ENCODE measurements at regions not wholly inside any gene's neighbourhood (a gene's known extent, or its start where the extent isn't known, plus 50 kb on each side); places are given as distances from the start of the nearest gene placed in this dataset.

DNA sequence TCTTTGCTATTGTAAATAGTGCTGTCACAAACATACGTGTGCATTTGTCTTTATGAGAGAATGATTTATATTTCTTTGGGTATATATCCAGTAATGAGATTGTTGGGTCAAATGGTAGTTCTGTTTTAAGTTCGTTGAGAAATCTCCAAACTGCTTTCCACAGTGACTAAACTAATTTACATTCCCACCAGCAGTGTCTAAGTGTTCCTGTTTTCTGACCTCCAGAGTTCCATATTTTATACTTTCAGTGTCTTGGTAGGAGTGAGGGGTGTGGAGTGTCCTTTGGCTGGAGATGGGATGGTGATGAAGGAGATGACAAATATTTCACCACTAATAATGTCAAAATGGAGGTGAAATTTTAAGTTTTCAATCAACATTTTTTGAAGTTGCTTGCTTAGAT is 86.4 kb downstream of the DACT1 start:
- ATAC-seq, result no peak
- TF ChIP-seq, protein P1, sequence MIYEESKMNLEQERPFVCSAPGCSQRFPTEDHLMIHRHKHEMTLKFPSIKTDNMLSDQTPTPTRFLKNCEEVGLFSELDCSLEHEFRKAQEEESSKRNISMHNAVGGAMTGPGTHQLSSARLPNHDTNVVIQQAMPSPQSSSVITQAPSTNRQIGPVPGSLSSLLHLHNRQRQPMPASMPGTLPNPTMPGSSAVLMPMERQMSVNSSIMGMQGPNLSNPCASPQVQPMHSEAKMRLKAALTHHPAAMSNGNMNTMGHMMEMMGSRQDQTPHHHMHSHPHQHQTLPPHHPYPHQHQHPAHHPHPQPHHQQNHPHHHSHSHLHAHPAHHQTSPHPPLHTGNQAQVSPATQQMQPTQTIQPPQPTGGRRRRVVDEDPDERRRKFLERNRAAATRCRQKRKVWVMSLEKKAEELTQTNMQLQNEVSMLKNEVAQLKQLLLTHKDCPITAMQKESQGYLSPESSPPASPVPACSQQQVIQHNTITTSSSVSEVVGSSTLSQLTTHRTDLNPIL (CRISPR knock-in tag; IDR thresholded peaks at IDR 0.05; ENCODE audit: low read depth), result no peak
- no peak for TF ChIP-seq ZC3H10 (CRISPR knock-in tag; IDR thresholded peaks at IDR 0.05)
- no peak for TF ChIP-seq ESRRG (CRISPR knock-in tag; IDR thresholded peaks at IDR 0.05)
- TF ChIP-seq ZFP30 (CRISPR knock-in tag; IDR thresholded peaks at IDR 0.05), result no peak

DNA sequence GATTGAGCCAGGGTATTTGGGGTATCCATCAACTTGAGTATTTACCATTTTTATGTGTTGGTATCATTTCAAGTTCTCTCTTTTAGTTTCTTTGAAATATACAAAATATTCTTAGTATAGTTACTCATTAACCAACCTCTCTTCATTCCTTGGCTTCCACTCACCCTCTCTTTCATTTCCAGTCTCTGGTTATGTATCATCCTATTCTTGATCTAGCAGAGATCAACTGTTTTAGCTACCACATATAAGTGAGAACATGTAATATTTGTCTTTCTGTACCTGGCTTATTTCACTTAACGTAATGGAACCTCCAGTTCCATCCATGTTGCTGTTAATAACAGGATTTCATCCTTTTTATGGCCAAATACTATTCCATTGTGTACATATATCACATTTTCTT is 86.9 kb downstream of the DACT1 start:
- no peak for ATAC-seq
- TF ChIP-seq OSR1 (CRISPR knock-in tag; IDR thresholded peaks at IDR 0.05) (no peak), ZFP30 (CRISPR knock-in tag; IDR thresholded peaks at IDR 0.05) (no peak), TCF4 (CRISPR knock-in tag; IDR thresholded peaks at IDR 0.05; ENCODE audit: borderline replicate concordance) (no peak), ZNF565 (CRISPR knock-in tag; conservative IDR thresholded peaks at IDR 0.05; ENCODE audit: low read depth) (no peak), ZFP3 (CRISPR knock-in tag; IDR thresholded peaks at IDR 0.05) (no peak), ISL1 (CRISPR knock-in tag; IDR thresholded peaks at IDR 0.05) (no peak), ZNF8 (CRISPR knock-in tag; IDR thresholded peaks at IDR 0.05) (no peak), ESRRG (CRISPR knock-in tag; IDR thresholded peaks at IDR 0.05) (no peak), ZC3H10 (CRISPR knock-in tag; IDR thresholded peaks at IDR 0.05) (no peak), RARB (CRISPR knock-in tag; IDR thresholded peaks at IDR 0.05) (no peak), PPARA (CRISPR knock-in tag; IDR thresholded peaks at IDR 0.05; ENCODE audit: borderline replicate concordance) (no peak)
- TF ChIP-seq, protein P2, sequence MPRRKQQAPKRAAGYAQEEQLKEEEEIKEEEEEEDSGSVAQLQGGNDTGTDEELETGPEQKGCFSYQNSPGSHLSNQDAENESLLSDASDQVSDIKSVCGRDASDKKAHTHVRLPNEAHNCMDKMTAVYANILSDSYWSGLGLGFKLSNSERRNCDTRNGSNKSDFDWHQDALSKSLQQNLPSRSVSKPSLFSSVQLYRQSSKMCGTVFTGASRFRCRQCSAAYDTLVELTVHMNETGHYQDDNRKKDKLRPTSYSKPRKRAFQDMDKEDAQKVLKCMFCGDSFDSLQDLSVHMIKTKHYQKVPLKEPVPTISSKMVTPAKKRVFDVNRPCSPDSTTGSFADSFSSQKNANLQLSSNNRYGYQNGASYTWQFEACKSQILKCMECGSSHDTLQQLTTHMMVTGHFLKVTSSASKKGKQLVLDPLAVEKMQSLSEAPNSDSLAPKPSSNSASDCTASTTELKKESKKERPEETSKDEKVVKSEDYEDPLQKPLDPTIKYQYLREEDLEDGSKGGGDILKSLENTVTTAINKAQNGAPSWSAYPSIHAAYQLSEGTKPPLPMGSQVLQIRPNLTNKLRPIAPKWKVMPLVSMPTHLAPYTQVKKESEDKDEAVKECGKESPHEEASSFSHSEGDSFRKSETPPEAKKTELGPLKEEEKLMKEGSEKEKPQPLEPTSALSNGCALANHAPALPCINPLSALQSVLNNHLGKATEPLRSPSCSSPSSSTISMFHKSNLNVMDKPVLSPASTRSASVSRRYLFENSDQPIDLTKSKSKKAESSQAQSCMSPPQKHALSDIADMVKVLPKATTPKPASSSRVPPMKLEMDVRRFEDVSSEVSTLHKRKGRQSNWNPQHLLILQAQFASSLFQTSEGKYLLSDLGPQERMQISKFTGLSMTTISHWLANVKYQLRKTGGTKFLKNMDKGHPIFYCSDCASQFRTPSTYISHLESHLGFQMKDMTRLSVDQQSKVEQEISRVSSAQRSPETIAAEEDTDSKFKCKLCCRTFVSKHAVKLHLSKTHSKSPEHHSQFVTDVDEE (CRISPR knock-in tag; IDR thresholded peaks at IDR 0.05), result no peak

DNA sequence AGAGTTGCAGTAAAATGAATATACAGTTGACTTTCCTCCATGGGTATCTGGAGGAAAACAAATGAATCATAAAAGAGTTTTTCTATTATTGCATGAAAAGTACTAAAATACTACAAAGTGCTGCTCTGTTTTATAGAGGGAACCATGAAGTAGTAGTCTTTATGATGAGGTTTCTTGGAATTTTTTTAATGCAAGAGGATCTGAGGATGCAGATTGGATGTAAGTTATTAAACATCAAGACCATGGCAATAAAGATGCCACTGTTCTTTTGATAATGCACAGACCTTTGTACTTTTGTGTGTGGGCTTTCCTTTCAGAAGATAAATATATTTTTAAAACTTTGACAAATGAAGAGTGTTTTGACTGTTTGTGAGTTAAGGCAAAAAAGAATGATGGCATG is 87.5 kb downstream of the DACT1 start:
- TF ChIP-seq SNAI2 (CRISPR knock-in tag; IDR thresholded peaks at IDR 0.05), result no peak
- no peak for TF ChIP-seq BACH2 (CRISPR knock-in tag; IDR thresholded peaks at IDR 0.05; ENCODE audit: borderline replicate concordance)
- TF ChIP-seq ZFP30 (CRISPR knock-in tag; IDR thresholded peaks at IDR 0.05), result no peak
- no peak for TF ChIP-seq ZNF70 (CRISPR knock-in tag; IDR thresholded peaks at IDR 0.05)
- TF ChIP-seq TCF4 (CRISPR knock-in tag; IDR thresholded peaks at IDR 0.05; ENCODE audit: borderline replicate concordance), result no peak
- TF ChIP-seq RARB (CRISPR knock-in tag; IDR thresholded peaks at IDR 0.05), result no peak
- ATAC-seq, result no peak

DNA sequence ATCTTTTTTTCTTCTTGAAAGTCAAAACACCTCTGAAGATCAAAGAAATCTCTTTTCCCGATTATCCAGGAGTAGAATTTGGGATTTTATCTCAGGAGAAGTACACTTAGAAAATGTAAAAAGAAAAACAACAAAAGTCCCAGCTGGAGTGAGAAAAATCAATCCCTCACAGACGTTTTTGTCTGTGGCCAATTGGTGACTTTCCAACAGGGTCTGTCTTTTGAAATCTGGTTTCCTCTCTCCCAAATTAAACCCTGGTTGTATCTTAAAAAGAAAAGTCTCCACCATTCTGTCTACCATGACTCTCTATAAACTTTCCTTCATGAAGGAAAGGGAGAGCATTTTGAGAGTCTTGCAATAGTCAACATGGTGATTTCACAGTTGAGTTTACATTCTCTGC is 88.1 kb downstream of the DACT1 start:
- TF ChIP-seq PPARA (CRISPR knock-in tag; IDR thresholded peaks at IDR 0.05; ENCODE audit: borderline replicate concordance) (no peak), ZNF565 (CRISPR knock-in tag; conservative IDR thresholded peaks at IDR 0.05; ENCODE audit: low read depth) (no peak), TCF4 (CRISPR knock-in tag; IDR thresholded peaks at IDR 0.05; ENCODE audit: borderline replicate concordance) (no peak), ARNTL (CRISPR knock-in tag; IDR thresholded peaks at IDR 0.05; ENCODE audit: borderline replicate concordance, low read depth) (no peak), ZFP3 (CRISPR knock-in tag; IDR thresholded peaks at IDR 0.05) (no peak), OSR1 (CRISPR knock-in tag; IDR thresholded peaks at IDR 0.05) (no peak), ESRRG (CRISPR knock-in tag; IDR thresholded peaks at IDR 0.05) (no peak), ZFP30 (CRISPR knock-in tag; IDR thresholded peaks at IDR 0.05) (no peak)
- TF ChIP-seq, protein P3, sequence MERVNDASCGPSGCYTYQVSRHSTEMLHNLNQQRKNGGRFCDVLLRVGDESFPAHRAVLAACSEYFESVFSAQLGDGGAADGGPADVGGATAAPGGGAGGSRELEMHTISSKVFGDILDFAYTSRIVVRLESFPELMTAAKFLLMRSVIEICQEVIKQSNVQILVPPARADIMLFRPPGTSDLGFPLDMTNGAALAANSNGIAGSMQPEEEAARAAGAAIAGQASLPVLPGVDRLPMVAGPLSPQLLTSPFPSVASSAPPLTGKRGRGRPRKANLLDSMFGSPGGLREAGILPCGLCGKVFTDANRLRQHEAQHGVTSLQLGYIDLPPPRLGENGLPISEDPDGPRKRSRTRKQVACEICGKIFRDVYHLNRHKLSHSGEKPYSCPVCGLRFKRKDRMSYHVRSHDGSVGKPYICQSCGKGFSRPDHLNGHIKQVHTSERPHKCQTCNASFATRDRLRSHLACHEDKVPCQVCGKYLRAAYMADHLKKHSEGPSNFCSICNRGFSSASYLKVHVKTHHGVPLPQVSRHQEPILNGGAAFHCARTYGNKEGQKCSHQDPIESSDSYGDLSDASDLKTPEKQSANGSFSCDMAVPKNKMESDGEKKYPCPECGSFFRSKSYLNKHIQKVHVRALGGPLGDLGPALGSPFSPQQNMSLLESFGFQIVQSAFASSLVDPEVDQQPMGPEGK (CRISPR knock-in tag; IDR thresholded peaks at IDR 0.05; ENCODE audit: borderline replicate concordance), result no peak
- TF ChIP-seq, protein P4, sequence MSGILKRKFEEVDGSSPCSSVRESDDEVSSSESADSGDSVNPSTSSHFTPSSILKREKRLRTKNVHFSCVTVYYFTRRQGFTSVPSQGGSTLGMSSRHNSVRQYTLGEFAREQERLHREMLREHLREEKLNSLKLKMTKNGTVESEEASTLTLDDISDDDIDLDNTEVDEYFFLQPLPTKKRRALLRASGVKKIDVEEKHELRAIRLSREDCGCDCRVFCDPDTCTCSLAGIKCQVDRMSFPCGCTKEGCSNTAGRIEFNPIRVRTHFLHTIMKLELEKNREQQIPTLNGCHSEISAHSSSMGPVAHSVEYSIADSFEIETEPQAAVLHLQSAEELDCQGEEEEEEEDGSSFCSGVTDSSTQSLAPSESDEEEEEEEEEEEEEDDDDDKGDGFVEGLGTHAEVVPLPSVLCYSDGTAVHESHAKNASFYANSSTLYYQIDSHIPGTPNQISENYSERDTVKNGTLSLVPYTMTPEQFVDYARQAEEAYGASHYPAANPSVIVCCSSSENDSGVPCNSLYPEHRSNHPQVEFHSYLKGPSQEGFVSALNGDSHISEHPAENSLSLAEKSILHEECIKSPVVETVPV (CRISPR knock-in tag; IDR thresholded peaks at IDR 0.05), result no peak
- ATAC-seq, result no peak
